HG02870 (cell line): ENCODE measurements at regions not wholly inside any gene's neighbourhood (a gene's known extent, or its start where the extent isn't known, plus 50 kb on each side); places are given as distances from the start of the nearest gene placed in this dataset.
"Not testable (repeated sequence)": the region's sequence is repeated elsewhere in the genome, so short reads cannot be mapped to it uniquely, and the experiment has no call there.

Experiments
- ATAC-seq: cut with Tn5 transposase; IDR thresholded peaks from one replicate; pipeline ENCODE4 v1.9.1; 2021; ENCODE audit warnings: mild to moderate bottlenecking, moderate library complexity; ENCODE audit not compliant: unreplicated experiment

GRCh38 chr10:9297580-9297979 is 1243.1 kb downstream of the GATA3 start:
- ATAC-seq, result no peak

DNA sequence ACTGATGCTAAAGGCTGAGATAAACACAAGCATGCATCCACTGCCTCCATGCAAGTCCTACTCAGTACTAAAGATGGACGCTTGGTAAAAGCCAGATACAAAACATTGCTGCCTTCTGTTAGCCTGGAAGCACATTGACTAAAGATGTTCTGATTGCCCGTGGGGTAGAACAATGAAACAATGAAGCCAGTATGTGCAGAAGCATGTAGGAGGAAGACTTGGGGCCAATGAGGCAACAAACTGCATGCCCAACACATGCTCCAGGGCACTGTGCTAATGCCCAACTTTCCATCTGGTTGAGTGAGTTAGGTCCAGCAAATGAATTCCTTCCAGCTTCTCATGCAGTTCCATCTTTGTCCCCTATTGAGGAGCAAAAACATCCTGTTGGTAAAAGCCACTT is 1245.5 kb downstream of the GATA3 start:
- no peak for ATAC-seq

- no peak for ATAC-seq
These were observed 1246.7 kb downstream of the GATA3 start for GRCh38 chr10:9301148-9301547.

- no peak for ATAC-seq
These were observed 1247.1 kb downstream of the GATA3 start for GRCh38 chr10:9301554-9301953.

- no peak for ATAC-seq
These were observed 1247.8 kb downstream of the GATA3 start for GRCh38 chr10:9302140-9302746.

- ATAC-seq, result no peak
These were observed 1250.6 kb downstream of the GATA3 start for GRCh38 chr10:9305018-9305655.

DNA sequence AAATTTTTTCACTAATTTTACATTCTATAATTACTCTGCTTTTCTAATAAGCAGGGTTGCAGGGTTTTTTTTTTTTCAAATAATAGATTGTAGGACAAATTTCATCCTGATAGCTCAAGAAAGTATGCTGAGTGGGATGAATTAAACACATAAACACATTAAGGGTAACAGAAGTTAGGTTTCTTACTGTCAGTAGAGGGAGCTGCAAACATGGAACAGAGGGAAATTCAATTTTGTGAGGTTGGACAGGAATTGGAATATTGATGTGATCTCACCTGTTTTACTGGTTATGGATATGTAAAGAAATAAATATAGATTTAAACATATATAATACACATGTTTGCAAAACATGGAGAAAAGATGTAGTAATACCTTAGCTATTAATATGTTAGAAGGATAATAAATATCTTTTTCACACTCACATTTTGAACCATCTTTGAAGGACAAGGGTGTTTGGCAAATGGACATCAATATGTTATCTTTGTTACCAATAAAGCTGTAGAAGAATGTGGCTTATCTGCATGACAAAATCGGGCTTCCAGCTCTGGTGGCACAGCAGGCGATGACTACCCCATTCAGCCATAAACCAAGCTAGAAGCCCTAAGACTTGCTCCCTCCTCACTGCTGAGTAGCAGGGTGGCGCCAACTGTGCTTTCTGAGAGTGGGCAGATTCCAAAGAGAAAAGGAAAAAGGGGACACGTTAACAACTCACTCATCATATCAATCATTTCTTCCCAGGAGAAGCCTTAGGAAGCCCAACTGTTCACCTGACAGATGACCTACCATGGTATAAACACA is 1257.4 kb downstream of the GATA3 start:
- ATAC-seq, result no peak

- no peak for ATAC-seq
These were observed 1260.8 kb downstream of the GATA3 start for GRCh38 chr10:9315292-9315691.

DNA sequence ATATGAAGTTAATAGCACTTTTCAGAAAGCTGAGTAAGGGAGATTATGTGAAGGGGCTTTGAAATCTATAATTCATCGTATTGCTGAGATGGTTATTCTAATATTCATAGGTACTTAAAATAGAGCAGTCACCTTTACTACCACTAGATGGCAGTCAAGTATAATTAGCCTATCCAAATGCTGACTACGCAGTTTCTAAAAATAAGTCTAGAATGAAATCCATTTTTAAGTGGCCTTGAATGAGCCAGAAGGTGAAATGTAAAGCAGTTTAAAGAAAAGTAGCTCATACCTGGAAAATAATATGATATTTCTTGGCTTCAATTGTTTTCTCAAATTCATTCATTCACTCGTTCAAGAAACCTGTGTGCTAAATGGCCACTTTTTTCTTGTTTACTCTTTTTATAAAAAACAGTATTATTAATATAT is 1277.1 kb downstream of the GATA3 start:
- peak; percentile 70 for ATAC-seq

DNA sequence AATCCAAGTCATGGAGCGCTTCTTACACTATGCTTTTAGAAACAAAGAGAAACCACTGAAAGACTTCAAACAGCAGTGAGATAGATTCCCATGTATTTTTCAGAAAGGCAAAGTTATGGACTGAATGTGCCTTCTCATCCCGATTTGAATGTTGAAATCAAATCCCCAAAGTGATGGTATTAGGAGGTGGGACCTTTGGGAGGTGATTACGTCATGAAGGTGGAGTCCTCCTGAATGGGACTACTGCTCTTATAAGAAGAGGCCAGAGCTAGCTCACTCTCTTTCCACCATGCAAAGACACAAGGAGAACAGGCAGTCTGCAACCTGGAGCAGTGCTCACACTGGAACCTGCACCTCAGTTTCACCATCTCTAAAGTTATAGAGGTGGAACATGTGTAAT is 1279.8 kb downstream of the GATA3 start:
- ATAC-seq, result no peak

- no peak for ATAC-seq
These were observed 1285.2 kb downstream of the GATA3 start for GRCh38 chr10:9339716-9340115.

DNA sequence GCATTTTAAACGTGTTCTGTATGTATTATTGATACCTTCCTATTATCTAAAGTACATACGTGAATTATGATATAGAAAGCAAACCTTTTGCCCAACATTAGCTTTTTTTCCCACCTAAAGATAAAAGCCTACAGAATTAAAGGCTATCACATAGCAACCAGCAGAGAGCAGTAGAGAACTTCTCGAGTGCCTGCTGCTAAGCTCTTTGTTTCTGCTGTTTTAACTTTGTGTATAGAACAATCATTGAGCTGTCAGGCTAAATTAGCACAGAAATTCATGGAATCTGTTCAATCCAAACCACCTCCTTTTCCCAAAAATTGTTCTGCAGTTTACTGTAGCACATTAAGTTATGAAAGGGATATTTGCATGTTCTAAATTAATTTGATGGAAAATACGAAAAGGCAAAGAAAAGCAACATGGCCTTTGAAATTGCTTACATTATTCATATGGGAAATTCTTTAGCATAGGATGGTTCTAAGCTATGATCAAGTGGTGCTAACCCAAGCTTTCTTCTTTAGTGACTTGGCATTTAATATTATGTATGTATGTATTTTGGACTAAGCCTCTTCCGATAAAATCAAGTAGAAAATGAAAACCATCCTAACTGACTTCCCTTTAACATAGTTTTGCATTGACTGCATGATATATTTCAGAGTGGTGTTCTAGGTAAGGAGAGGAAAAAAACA is 1288.5 kb downstream of the GATA3 start:
- no peak for ATAC-seq

- not testable (repeated sequence) for ATAC-seq
These were observed 1293.4 kb downstream of the GATA3 start for GRCh38 chr10:9347933-9348332.

DNA sequence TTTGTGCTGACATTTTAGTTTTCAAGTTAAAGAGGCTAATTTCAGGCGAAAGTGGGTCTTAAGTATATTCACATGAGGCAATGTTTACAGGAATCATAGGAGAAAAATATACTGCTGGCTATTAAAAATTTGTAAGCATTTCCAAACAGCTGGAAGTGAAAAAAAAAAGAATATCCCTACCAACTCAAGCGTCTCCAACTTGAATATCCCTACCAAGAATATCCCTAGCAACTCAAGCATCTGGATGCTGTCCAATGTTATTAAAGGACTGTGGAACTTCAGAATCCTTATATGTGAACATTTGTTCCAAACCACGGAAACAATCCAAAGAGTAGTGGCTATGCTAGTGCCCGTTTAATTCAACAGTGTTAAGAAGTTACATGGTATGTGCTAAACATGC is 1303.0 kb downstream of the GATA3 start:
- ATAC-seq, result no peak

GRCh38 chr10:9362721-9363120 is 1308.2 kb downstream of the GATA3 start:
- no peak for ATAC-seq

GRCh38 chr10:9379183-9379582 is 1324.7 kb downstream of the GATA3 start:
- no peak for ATAC-seq

DNA sequence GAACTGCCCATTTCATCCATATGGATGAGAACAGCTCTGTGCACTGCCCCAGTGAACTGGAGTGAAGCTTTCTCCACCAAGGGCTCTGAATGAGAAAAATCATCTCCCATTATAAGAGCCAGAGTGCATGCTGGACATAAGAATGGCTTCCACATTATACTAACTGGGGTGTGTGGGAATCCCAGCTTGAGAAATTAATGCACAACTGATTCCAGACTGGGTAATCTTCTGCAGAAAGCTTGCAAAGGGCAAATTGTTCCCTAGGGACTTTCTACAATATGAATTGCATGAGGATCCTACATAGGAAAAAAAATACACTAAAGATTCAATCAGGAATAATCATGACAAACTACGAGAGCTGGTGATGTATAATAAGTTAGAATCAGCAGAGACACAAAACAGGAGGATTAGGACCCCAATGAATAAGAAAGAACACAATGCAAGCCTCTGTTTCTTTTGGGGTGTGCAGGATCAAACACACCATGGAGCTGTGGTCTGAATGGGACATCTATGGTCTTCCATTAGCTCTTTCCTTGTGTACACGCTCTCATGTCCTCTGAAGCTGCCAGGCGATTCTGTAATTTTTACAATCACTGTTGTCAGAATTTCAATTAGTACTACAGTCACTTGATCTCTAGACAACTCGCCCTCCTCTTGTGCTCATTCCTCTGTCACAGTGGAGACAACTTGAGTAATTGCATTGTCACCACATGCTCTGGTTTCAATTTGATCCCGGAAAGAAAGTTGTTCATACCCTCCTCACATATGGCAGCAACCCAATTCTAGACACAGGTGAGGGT is 1327.4 kb downstream of the GATA3 start:
- no peak for ATAC-seq

- no peak for ATAC-seq
These were observed 1328.0 kb downstream of the GATA3 start for GRCh38 chr10:9382533-9382866.

DNA sequence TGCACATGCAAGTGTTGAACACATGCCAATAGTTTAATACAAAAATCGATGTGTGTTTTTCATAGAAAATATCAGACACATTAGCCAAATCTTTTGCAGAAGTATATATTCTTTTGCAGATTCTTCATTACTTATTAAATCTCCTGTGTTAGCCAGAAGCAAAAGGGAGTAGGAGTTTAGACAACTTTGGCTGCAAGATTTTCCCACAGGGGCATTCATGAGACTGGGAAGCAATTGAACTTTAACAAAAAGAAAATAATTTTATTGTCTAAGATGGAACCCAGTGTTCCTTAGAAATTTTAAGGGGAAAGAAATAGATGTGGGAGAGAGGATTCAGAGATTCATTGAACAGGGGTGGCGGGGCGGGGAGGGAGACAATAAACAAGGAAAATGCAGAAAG is 1336.0 kb downstream of the GATA3 start:
- ATAC-seq, result no peak

DNA sequence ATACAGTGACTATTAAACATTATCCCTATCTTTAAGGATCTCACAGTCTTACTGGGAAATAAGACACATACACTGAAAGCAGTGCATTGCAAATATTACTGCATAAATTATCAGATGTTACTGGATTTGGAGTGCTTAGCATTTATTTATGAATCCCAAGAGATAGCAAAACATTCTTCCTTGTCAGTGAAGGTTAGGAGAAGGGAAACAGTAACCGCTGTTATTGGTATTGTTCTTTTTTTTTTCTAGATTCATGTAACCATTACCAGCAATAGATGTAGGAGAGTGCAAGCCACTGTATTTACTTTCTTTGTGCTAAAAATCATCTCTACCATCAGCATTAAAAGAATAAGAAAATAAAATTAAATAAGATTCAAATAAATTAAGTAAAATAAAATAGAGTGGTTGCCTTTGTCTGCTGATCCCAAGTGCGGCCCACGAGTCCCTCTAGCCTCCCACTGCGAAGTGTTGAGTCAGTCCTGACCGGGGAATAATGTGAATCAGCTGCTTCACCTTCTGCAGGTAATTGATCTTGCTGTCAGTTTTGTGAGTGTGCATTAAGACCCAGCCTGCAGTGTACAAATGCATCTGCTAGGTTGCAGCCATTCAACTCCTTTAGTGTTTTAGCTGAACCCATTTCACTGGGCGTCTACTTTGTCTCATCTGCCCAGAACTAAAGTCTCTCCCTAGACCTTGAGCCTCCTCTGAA is 1344.9 kb downstream of the GATA3 start:
- ATAC-seq, result no peak
